G401.6 (cell line): ENCODE measurements at regions not wholly inside any gene's neighbourhood (a gene's known extent, or its start where the extent isn't known, plus 50 kb on each side); places are given as distances from the start of the nearest gene placed in this dataset.
"Not testable (repeated sequence)": the region's sequence is repeated elsewhere in the genome, so short reads cannot be mapped to it uniquely, and the experiment has no call there.

Experiments
- FAIRE-seq: peaks from 2 replicates; lab custom pipeline; 2012; peaks lifted over from hg19 to GRCh38; lab: Jason Lieb, UNC

DNA sequence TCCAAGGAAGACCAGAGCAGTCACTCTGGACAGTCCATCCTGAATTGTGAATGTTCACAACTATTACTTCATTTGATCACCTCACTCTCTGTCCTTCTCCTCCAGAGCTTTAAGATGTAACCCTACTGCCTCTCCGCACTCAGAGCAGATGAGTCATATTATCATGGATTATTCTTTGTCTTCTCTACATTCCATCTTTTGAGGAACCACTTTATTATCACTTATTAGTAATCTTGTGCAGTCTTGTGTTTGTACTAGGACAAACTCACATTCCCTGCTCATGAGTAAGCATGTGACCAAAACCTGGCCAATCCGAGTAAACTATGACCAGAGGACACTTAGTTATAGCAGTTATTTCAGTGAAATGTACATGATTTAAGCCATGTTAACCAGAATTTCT lies 401.5 kb upstream of the ADGRB3 start:
- FAIRE-seq: no peak

DNA sequence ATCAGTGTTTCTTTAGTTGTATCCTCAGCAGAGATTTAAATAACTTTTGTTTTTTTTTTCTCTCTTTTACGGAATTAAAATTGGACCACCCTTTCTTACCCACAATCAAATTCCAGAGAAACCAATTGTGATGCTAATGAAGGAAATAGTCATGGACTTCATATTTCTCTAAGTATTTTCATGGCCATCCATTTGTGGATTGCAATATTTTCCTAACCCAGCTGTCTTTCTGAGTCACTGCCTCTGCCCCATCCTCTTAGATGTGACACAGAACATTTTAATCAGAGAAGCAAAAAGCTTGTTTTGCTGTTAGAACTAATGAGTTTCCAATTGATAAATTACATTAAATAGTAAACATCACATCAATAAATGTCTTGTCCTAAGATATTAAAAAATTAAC lies 405.5 kb upstream of the ADGRB3 start:
- FAIRE-seq: no peak

DNA sequence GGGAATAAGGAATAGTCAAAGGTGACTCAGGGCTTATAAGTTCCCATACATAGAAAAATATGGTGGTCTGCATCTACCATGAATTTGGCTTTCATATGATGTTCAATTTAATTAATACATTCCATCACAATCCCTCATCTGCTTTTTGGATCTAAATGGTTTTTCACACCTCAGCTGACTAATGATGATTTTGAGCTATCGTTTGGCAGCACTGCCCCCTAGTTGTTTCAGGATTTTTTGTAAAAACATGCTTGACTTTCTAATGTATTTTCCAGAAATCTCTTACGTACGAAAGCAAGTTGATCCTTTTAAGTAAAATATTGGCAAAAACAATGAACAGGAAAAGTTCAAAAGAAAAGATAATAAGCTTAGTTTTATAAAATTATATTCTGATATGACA lies 408.6 kb upstream of the ADGRB3 start:
- no peak for FAIRE-seq

DNA sequence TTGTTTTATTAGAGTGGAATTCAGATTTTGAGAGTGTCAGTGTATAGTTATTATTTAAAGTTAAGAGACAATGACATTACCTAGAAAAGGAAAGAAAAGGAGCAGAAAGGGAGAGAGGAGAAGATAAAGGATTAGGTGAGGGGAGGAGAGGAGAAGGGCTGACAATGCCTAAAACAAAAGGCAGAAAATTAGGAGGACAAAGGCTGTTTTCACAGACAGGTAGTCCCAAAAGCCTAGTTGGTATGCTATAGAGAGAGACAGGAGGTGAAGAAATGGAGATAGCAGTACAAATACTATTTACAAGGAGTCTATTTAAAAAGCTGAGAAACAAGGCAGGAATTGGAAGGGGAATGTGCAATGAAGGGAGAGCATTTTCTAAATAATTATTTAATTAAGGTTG lies 409.4 kb upstream of the ADGRB3 start:
- FAIRE-seq: no peak

DNA sequence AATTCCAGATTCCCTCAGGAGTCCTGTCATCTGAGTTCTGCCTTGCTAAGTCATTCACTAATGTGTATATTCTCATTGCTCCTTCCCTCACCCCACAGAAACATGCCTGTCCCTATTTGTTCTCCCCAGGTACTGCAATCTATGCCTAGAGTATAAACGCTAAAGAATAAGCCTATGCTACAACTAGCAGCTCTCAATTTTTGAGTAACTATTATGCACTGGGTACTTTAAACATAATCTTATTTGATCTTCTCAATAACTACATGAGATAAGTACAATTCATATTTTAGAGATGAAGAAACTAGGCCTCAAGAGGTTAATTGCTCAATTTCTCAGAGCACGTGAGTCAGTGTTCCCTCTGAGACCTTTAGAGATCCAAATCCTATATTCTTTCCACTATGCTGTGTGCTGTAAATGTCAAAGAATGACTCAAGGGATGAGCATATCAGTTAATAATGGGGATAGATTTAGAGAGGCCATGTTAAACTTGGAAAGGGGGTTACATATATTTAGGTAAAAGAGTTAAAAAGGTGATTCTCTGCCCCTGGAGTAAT lies 423.8 kb upstream of the ADGRB3 start:
- no peak for FAIRE-seq

DNA sequence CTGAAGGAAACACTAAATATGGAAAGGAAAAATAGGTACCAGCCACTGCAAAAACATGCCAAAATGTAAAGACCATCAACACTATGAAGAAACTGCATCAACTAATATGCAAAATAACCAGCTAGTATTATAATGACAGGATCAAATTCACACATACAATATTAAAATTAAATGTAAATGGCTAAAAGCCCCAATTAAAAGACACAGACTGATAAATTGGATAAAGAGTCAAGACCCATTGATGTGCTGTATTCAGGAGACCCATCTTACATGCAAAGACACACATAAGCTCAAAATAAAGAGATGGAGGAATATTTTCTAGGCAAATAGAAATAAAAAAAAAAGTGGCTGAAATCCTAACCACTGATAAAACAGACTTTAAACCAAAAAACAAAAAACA lies 427.5 kb upstream of the ADGRB3 start:
- FAIRE-seq: not testable (repeated sequence)

DNA sequence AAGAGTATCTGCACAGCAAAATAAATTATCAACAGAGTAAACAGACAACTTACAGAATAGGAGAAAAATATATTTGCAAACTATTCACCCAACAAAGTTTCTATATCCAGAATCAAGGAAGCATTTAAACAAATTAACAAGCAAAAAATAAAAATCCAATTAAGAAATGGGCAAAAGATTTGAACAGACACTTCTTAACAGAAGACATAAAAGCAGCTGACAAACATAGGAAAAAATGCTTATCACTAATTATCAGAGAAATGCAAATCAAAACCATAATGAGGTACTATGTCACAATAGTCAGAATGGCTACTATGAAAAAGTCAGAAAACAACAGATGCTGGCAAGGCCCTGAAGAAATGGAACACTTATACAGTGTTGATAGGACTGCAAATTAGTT lies 434.2 kb upstream of the ADGRB3 start:
- FAIRE-seq: no peak

DNA sequence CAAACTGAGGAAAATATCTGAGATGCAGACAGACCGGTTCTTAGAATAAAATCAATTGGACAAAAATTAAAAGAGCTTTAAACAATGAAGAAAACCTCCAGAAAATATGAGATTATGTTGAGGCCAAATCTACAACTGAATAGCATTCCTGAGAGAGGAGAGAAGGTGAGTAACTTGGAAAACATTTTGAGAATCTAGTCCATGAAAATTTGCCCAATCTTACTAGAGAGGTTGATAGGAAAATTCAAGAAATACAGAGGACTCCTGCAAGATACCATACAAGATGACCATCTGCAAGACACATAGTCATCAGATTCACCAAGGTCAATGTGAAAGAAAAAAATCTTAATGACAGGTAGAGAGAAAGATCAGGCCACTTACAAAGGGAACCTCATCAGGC lies 437.7 kb upstream of the ADGRB3 start:
- no peak for FAIRE-seq

DNA sequence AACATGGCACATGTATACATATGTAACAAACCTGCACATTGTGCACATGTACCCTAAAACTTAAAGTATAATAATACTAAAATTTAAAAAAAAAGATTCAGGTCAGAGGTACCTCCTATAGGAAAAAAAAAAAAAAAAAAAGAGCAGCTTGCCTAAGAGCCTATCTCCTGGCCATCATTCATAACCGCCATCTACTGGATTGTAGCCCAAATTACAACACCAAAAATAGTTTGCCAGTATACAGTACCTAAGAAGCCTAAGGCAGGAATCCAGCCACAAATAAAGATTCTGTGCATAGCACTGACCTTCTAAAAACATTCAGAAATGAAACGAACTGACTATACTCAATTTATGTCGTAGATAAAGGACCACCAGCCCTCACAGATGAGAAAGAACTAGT lies 438.4 kb upstream of the ADGRB3 start:
- FAIRE-seq: no peak

DNA sequence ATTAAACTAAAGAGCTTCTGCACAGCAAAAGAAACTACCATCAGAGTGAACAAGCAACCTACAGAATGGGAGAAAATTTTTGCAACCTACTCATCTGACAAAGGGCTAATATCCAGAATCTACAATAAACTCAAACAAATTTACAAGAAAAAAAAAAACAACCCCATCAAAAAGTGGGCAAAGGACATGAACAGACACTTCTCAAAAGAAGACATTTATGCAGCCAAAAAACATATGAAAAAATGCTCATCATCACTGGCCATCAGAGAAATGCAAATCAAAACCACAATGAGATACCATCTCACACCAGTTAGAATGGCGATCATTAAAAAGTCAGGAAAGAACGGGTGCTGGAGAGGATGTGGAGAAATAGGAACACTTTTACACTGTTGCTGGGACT lies 439.3 kb upstream of the ADGRB3 start:
- not testable (repeated sequence) for FAIRE-seq

DNA sequence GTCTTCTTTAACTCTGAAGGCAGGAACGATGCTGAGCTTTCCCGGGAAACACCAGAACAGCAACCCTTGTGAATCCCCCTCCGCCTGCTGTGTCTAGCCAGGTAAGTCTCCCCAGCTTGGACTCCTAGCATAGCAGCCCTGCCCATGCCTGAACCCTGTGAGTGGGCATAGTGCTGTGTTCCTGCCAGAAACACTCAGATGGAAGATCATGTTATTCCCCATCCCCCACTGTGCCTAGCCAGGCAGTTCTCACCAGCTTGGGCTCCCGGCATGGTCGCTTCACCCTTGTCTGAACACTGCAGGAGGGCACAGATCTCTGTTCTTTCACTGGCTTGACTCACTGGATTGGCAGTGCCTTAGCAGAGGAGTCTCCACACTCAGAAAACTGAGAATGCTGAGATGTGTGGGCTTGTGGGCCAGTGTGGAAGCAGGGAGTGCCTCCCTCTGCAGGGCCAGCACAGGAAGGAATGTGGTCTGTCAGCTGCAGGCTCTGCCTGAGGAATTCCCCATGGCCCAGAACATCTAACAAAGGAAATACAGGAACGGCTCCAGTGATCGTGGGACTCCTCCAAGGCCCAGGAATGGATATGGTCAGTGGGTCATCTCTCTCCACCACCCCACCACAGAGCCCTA lies 440.1 kb upstream of the ADGRB3 start:
- FAIRE-seq: no peak

DNA sequence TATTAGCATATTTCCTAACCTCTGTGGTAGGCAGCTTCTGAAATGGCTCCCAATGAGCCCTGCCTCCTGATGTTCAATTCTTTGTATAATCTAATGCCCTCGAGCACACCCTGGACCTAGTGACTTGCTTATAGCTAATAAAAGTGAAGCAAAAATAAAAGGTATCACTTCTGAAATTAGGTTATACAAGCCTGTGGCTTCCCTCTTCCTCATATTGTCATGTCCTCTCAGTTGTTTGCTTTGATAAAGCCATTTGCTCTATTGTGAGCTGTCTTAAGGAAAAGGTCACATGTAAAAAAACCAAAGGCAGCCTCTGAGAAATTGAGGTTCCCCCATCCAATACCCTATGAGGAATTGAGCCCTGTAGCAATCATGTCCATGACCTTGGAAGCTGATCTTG lies 442.1 kb upstream of the ADGRB3 start:
- no peak for FAIRE-seq

DNA sequence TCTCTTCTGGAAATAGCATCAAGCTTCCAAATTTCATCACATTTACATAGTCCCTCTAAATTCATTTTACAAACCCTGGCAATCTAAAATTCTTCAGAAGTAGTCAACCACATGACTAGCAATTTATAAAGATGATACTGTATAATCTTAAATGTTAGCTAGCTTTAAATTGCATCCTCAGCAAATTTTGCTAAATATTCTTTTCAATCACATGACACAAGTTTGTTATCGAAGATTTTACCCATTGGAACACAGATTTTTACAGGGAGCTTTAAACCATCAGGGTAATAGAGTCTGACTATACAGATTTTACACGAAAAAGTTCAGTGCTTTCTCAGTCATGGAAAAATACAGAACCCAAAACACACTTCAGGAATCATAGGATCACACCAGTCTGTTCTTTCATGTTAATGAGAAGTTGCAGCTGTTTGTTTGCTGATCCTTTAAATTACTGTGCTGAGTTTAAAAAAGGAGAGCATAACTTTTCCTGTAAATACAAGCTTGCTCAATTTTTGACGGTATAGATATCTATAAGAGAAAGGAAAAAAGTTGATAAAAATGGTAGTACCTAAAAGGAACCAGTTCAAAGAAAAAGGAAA lies 445.8 kb upstream of the ADGRB3 start:
- FAIRE-seq: no peak

DNA sequence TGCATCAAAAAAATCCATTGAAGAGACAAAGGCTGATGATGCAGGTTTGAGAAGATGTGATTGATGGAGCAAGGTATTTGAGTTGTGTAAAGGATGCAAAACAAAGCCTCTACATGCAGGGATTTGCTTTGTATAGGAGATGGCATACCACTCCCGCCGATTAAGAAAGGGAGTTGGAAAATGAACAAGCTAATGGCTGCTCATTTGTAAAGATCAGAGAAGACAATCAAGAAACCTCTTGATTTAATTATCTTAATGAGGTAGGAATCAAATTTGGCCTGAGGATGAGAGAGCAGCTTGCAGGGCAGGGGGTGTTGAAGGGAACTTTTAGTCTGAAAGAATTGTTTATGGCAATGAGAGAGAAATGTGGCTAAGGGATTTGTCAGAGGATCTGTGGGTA lies 448.2 kb upstream of the ADGRB3 start:
- FAIRE-seq: no peak

DNA sequence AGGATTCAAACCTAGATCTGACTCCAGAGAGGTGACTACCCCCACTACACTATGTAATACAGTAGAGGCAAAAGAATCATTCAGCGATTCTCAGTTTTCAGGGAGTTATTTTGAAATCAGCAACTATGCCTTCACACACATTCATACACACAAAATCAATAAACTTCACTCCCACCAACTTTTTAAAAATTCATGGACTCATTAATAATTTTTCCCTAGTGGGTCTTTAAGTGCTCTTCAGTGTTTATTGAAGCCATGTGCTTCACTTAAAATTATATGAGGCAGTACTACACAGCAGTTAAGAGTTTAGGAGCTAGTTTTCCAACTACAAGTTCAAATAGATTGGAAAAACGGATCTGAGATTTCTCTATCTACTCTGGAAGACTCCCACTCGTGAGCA lies 452.7 kb upstream of the ADGRB3 start:
- no peak for FAIRE-seq

DNA sequence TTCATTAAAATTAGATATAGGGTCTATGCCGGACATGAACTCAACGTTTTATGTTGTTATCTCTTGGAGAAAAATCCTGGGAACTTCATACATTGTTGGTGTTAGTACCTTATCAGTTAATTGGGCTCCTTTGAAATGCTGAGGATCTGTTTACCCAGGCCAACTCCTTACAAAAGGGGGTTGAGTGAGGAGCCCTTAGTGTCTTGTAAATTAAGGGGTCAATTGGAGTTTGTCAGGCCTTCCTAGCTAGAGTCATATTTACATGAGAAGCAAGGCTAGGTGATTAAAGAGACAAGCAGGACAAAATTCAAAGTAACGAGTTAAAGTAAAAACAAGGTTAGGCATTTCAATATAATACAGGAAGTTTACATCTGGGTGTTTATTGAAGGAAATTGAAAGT lies 454.1 kb upstream of the ADGRB3 start:
- not testable (repeated sequence) for FAIRE-seq

DNA sequence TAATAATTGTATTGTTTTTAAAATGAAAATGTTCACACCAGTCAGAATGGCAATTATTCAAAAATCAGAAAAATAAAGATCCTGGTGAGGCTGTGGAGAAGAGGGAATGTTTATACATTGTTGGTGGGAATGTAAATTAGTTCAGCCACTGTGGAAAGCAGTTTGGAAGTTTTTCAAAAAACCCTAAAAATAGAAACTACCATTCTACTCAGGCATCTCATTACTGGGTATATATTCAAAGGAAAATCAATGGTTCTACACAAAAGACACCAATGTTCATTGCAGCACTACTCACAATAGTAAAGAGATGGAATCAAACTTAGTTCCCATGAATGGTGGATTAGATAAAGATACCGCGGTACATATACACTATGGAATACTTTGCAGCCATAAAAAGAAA lies 461.5 kb upstream of the ADGRB3 start:
- FAIRE-seq: no peak

DNA sequence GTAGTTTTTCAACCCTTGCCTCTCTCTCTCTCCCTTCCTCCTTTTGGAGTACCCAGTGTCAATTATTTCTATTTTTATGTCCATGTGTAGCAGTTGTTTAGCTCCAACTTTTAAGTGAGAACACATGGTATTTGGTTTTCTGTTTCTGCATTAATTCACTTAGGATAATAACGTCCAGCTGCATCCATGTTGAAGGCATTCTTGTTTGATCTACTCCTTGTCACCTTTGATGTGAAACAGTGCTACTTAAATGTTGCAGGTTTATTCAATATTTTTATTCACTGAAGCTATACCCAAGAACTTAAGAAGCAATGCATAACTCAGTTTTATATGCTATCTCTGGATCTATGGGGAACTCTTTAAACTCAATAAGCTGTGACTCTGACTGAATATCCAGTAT lies 465.2 kb upstream of the ADGRB3 start:
- FAIRE-seq: no peak

DNA sequence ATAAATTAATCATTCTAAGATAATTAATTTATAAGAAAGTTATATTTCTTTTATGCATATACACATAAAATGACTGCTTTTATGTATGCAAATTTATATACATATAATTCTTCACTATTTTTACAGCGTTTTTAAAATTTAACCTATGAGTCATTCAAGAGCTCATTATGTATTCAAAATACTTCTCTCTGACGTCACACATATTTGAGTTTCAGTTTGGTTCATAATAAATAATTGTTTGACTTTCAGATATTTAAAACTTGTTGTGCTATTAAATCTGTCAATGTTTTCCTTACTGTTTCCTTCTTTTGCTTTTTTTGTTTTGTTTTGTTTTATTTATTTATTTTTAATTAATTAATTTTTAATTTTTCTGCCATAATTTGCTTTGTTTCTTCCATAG lies 467.5 kb upstream of the ADGRB3 start:
- FAIRE-seq: peak; percentile 60

DNA sequence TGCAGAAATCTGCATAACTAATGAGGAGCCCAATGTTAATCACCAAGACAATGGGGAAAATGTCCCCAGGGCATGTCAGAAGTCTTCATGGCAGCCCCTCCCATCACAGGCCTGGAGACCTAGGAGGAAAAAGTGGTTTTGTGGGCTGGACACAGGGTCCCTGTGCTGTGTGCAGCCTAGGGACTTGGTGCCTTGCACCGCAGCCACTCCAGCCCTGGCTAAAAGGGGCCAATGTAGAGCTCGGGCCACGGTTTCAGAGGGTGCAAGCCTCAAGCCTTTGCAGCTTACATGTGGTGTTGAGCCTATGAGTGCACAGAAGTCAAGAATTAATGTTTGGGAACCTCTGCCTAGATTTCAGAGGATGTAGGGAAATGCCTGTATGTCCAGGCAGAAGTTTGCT lies 474.3 kb upstream of the ADGRB3 start:
- FAIRE-seq: not testable (repeated sequence)

DNA sequence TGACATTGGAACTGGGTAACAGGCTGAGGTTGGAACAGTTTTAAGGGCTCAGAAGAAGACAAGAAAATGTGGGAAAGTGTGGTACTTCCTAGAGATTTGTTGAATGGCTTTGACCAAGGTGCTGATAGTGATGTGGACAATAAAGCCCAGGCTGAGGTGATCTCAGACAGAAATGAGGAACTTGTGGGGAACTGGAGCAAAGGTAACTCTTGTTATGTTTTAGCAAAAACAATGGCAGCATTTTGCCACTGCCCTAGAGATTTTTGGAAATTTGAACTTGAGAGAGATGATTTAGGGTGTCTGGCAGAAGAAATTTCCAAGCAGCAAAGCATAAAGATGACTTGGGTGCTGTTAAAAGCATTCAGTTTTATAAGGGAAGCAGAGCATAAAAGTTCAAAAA lies 474.7 kb upstream of the ADGRB3 start:
- FAIRE-seq: no peak

DNA sequence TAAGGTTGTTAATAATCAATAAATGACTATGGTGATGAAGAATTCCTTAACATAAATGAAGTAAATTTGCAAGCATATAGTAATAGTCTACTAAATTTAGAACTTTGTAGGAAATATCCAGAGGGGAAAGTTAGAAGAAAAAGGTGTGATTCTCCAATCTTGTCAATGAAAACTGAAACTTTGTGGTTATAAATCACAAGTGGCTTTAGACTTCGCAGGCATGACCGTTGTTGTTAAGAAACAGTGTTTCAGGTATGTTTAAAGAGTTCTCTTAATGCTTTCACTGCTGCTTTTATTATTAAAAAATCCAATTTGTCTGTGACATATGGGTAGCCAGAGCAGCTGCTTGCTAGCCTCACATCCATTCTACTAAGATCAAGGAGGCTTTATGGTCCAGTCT lies 475.6 kb upstream of the ADGRB3 start:
- no peak for FAIRE-seq

DNA sequence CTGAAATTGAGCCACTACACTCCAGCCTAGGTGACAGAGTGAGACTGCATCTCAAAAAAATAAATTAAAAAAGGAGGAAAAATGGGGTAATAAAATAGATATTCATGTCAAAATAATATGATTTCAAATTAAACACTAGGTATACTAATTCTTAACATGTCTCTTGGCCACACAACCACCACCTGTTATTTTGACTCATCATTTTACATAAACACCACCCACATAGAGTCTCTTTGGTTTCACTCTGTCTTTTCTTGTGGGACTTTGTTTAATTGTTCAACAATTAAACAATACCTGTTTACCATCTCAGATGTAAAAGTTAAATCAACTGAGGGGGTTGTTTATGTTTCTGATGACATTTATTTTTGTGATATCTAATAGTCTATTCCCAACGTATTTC lies 476.8 kb upstream of the ADGRB3 start:
- FAIRE-seq: no peak

DNA sequence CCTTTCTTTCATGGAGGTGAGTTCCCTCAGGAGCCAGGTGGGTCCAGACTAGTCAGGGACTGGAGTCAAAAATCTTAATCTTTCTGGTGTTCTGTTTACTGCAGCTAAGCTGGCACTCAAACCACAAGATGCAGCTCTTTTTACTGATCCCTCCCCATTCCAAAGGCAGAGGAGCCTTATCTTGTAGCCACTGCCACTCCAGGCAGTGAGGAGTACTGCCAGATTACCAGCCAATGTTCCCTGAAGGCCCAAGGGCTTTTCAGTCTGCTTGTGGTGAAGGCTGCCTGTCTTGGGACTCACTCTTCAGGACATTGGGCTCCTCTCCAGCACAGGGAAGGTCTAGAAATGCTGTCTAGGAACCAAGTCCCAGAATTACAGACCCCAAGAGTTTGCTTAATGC lies 490.4 kb upstream of the ADGRB3 start:
- no peak for FAIRE-seq
